IPS DF 19.7 (cell line): ENCODE measurements at regions not wholly inside any gene's neighbourhood (a gene's known extent, or its start where the extent isn't known, plus 50 kb on each side); places are given as distances from the start of the nearest gene placed in this dataset.

Experiments used
- DNase-seq: peaks from one replicate; pipeline ENCODE4 v3.0.0-alpha.2; 2013; ENCODE audit warnings: low read depth, low spot score

DNA sequence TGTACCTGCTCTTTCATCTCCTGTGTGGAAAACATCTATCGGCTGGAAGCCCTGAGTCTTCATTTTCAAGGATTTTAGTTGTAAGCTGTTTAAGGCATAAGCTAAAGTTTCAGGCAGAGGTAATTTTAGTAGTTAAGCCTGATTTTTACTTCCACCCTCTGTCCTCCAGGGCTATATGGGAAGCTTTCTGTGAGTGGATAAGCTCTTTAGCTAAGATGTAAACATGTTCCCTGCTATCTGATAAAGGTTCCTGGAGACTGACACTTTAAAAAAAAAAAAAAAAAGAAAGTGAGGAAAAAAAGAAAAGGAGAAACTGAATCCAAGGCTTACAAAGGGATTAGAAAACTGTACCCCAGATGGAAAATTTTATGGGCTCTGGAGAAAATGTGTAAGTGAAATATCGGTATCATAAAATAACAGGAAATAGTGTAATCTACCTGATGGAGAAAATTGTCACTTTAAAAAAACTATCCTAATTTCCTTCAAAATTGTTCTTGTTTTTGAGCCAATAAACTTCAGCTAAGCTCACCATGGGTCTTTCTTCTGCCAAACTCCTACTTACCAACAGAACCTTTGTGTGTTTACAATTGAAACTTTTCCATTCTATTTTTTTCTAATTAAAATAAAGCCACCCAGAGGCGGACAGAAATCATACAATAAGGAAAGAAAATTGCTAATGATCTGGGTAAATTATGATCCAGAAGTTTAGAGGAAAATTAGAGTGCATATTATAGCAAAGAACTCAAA, 180.5 kb downstream of the TGFB2 start:
- DNase-seq = no peak

DNA sequence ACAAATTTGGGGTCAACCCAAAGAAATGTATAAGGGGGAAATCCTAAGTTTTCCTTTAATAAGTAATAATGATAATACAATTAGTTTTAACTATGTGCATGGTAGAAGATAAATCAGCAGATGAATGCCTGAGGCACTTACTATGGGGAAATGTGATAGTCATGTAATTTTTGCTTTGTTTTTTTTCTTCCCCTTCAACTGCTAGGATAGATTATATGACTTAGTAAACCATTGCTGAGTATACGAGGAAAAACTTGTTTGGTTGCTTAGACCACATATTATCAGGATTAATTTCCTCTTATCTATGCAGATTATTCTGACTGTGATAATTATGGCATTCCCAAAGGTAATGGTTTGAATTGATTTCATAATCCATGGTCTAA, 181.1 kb downstream of the TGFB2 start:
- DNase-seq = no peak

DNA sequence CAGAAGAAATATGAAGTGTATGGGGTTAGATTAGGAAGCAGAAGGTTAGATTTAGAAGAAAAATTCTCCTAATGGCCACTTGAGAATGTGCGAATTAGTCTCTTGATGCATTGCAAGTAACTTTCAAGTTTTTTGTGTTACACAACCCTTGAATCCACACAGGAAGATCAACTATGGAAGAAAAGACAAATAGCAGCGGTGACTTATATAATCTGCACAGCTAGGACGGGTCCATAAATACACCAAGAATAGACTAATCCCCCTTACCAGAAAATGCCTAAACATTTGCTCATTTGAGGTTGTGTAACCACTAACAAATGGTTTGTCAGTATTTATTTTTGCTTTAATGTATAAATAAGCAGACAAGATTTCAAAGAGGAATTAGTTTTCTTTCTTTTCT, 182.6 kb downstream of the TGFB2 start:
- DNase-seq = no peak

DNA sequence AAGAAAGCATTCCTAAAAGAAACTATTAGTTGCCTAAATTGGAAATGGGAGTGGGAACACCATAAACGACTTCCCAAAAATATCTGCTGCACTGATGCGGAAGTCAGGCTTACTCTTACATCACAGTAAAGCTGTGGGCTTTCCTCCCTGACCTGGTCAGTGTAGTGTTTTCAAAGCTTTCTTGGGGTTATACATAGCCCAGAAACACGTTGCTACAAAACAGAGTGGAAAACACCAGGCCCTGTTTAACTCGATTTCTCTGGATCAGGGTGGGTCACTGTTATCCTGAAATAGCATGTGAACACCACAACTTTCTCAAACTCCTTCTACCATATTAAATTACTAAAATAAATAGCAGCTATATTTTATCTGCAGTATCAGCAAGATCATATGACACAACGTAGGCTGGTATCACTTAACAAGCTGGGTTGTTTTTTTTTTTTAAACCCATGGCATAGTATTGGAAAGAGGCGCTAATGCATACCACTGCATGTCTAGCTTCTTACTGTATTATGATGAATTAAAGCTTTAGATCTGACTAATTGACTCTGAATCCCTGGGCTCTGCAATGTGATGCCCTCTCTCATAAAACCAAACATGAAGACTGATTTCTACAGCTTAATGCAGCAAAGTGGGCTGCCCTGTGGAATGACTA, 184.6 kb downstream of the TGFB2 start:
- DNase-seq = no peak

DNA sequence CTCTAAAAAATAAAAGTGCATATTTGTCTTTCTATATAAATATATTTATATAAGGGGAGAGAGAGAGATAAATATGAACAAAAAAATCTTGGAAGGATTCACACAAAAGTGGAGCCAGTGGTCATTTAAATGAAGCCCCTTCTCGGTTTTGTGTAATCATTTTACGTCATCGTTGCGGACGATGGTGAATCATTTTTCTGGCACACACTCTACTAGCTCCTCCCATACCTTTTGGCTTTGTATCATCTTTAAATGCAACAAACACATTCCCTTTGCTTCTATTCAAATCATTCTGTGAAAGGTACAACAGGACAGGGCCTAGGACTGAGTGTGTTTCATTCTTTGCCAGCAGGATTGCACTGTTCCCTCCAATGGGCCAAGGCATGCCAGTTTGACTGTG, 186.8 kb downstream of the TGFB2 start:
- DNase-seq = no peak

DNA sequence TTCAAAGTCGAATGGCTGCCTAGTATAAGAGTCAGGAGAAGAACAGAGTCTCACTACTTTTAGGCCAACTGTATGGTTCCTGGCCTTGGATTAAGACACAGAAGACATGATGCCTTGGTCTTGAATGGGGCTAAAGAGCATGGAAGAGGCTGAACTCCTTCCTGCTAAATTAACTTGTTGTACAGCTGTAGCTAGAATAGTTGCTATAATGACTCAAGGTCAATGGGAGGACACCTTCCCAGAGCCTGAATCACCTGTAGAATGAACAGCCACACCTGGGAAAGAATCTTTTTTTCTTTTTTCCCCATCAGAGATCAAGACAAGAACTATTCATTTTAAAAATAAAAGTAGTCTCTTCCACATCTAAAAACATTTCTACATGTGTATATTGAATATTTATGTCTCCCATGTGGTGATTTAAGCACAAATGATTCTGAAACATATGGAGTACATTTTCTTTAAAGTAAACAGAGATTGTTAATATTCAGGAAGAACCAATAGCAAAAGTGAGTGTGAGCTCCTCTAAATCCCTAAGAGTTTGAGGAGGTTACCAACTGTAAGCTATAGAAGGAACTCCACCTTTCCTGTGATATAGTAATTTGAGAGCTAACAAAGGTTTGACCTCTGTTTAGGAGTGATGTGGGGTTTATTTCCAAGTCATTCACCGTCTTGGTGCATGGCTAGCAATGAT, 191.3 kb downstream of the TGFB2 start:
- DNase-seq = no peak

DNA sequence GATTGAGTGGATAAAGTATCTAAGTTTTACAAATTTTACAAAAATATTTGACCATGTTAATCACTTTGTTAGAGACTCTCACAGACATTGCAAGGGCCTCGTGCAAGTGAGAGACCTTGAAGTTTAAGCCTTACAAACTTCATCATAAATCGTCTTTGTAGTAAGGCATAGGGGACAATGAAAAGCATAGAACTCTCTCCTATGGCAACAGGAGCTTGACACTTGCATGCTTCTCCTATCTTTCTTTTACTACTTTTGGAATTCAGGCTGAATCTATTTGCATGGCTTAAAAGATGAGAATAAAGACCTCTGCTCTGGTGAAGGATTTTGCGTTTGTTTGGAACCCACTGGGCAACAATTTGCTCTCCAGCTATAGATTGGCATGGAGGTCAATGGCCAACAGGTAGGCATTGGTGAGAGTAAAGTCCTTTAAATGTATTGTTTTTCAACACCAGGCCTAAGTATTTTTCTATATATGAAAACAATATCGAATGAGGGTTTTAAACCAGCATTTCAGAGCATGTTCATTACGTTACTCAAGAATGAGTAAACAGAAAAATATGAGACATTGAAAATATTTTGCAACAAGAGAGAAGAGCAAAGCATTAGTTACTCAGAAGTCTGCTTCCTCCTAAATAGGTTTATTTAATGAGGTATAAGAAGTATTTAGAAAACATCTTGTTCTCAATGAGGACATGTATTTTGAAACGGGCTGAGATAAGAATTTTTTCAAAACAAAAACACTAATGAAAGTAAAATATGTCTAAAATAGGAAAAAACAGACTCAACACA, 192.2 kb downstream of the TGFB2 start:
- no peak for DNase-seq

DNA sequence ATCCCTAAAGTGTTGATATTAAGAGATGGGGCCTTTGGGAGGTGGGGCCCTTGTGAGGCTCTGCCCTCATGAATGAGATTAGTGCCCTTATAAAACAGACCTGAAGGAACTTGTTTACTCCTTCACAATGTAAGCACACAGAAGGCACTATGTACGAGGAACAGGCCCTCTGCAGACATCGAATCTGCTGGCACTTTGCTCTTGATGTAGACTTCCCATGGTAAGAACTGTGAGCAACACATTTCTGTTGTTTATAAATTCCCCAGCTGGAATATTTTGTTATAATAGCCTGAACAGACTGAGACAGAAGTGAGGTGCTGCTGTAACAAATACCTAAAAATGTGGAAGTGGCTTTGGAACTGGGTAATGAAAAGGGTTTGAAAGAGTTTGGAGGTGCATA, 193.2 kb downstream of the TGFB2 start:
- DNase-seq = no peak

DNA sequence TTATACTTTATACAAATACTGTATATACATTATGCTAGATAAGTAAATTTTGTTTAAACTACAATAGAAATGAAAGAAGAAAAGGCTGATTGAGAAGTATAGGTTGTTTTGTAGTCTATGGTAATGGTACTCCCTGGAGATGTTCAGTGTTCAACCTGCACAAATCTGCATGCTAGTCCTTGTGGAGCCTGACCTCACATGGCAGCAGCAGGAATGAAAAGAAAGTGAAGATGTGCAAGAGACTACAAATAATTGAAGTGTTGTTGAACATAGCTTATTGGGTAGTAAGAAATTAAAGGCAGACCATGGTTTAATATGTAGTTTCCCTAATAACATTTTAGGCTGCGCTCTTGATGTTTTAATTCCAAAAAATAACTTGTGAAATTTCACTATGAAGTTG, 201.2 kb downstream of the TGFB2 start:
- DNase-seq = no peak

DNA sequence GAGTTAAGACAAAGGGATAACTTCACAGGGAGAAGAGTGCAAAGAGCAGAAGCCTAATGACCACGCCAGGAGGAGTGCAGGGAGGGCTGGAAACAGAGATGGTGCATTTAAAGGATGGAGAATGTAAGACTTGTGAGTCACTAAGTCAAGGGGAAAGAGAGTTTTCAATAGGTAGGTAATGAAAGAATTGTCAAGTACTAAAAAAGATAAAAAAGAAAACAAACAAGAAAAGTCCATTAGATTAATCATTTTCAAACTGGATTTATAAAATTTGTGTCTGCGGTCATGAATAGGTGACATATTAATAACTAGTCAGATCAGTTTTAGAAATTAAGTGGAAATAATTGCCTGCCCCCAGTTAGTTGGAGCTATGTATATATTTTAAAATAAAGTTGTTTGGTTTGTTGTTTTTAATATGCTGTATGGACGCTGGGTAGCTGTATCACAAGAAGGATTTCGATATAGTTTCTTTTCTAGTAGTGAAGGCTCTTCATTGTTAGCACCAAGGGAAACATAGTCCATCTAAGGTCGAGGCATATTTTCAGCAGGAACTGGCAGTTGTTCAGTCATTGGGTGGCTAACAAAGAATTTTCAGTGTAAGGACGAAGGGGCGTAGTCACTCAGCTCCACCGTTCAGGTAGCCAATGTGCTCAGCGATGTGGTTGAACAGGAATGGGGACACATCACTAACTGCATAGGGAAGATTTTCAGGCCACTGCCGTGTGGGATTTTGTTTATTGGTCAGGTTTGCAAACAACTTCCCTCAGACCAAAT, 203.0 kb downstream of the TGFB2 start:
- DNase-seq = no peak

DNA sequence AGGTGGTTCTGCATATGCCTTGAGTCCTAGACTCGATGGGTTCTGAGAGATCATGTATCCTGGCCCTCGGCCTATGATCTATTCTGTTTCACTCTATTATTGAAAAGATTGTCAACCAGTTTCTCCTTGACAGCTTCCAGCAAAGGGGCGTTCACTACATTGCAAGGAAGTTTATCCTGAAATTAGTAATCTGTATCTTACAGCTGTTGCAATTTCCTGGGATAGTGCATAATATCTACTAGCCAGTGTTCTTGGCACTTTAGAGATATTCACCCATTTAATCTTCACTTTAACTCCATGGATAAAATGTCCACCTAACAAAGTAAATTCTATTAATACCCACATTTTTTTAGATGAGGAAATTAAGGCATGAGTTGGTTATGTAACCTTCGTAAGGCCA, 203.6 kb downstream of the TGFB2 start:
- DNase-seq = no peak

DNA sequence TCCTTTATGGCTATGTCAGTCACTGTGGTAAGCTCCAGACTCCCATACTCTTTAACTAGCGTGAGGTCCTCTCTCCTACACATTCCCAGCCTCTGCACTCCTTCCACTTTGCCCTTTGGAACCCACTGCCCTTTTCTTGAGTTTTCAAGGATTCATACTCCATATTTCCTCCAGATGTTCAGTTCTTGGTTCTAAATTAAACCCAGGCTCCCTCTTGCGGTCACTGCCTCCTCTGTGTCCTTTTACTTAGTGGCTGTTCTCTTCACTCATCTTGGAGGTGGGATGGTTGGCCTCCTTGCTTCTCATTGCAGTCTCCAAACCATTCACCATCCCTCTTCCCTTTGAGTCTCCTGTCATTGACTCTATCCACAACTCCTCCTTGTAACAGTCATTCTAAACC, 208.1 kb downstream of the TGFB2 start:
- DNase-seq = no peak

DNA sequence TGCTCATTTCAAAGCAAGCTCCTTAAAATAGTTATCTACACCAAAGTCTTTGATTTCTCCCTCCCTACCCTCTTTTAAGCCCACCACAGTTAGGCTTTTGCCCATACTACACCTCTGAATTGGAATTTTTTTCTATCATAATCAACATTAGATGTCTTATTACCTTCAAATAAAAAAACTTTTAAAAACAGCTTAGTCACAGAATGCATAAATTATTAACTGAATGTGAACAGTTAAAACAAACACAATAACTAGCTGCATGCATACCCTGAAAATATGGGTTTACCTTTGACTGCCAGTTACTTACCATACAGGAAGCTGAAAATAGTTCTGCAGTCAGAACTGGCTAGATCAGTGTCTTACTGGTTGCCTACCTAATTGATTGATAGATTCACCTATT, 210.9 kb downstream of the TGFB2 start:
- DNase-seq = no peak

DNA sequence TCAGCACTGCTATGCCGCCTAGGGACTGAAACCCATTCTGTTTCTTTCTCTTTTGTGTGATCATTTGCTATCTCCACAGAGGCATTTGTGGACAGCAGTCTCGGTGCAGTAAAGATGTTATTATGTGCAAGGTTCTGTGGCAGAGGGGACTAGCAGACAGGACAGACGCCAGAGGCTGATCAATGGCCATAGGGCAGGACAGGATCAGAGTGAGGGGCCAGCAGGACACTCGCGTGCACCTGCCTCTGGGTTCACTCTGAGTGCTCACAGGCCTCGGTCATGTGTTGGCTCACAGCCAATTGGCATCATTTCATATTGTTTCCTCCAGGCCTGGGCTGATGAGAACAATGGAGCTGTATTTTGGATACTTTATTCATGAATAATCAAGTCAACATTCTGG, 212.6 kb downstream of the TGFB2 start:
- DNase-seq = no peak

DNA sequence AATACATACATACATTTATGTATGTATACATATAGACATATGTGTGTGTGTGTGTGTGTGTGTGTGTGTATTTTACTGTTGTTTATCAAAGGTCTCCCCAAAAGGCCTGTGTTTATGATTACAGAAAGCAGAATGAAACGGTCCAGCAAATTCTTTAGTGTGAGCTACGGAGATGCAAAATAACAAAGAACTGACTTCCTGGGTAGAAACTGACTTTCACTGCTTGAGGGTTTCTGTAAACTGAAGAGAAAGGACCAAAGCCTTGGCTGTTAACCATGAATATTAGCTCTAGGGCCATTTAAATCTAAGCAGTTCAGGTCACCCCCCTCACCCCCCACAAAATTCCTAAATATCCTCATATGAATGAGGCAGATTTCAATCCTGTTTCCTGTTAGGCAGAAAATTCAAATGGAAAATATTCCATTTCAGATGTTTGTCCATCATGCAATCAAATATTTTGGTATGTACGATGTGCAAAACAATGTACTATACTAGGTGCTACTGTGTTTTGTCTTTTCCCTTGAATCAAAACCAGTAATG, 213.2 kb downstream of the TGFB2 start:
- DNase-seq = no peak

DNA sequence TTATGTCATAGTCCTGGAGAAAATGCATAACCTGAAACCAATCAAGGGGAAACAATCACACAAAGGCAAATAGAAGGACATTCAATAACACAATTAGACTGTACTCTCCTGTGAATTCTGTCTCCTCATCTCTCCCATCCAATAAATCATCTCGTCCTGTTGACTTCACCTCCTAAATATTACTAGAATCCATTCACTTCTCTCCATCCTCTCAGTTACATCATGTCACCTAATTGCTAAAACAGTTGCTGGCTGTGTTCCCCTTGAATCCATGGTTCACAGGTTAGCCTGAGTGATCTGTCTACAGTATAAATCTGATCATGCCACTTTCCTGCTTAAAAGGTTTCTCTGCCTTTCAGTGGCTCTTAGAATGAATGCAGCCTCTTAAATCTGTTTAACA, 220.2 kb downstream of the TGFB2 start:
- DNase-seq = no peak

DNA sequence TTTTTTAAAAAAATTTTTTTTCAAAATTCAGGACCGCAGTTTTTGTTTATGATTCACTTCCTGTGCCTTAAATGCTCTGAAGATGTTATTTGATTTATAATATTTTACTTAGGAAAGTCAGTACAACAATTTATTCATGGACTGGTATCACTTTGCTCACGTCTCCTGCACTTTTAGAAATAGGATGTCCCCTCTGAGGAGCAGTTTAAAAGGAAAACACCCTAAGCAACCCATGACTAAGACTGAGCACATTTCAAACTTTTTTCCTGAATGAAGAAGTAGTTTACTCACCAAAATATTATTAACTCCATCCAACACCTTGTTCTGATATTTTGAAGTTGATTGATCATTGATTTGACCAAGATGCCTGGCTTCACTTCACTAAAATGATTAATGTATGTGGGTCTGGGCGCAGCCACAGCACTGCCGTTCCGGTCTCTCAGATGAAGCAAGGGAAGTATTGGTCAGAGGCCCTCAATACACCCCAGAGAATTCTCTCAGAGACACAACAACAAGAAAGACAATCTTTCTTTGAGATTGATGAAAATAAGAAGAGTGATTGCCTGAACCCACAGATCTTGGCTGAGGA, 223.9 kb downstream of the TGFB2 start:
- DNase-seq = no peak

DNA sequence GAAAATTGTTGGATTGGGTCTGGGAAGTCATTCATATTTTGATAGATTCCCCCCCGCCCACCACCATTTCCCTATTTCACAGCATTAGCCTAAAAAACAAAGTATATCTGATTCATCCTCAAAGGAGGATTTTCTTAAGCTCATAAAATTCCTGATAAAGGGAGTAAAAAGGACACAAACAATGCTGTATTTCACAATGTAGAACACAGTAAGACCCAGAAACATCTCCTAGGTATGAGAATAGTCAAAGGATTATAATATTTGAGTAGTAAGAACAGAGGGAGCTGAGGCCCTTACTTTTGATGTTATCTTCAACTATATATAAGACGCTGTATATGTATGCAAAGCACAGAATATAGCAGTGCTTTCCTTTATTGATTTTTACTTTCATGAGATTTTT, 225.3 kb downstream of the TGFB2 start:
- DNase-seq = no peak

DNA sequence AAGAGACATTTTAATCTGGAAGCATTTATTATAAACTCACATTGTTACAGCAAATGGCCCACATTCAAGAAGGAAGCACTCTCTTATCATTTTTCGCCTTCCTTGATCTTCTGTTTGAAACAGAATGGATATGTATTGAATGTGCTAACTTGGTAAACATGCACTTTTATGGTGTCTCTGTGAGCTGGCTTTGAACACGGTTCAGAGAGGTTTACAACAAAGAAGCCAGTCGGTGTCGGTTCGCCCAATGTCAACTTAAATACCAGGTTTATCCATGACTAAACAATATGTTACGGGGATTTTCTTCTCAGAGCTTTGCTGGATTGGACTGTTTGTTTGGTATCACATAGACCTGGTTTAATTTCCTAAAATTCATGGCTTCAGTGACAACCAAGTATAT, 226.4 kb downstream of the TGFB2 start:
- DNase-seq = no peak

DNA sequence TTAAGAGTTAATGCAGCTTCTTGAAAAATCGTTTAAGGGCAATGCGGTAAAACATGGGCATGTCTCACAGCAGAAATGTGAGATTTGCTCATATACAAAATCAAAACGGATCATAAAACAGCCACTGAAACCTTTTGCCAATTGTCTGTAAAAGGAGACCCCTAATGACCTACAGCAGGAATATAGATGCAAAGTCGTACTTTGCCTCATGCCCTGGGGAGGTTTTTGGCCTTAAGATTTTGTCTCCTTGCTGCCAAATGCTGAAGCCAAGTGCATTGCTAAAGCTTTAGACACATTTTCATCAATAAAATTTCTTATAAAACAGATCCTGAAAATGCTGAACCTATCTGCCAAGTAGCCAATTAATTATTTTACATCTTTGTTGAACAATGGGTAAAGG, 226.9 kb downstream of the TGFB2 start:
- DNase-seq = no peak

DNA sequence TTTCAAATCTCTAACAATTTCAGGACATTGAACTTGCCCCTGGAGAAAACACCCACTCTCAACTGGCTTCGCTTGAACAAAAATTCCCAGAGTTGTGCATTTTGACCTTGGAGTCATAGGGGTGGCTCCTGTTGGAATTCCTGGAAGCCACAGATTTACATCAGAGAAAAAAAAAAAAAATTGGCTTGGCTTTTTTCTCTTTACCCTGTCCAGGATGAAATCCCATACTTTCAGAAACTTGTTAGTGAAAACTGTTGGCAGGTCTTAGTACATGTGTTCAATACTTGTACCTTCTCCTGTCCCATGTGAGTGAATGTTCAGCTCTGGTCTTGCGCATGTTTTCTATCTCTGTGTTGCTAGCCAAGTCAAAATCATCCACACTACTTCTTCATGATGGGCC, 228.8 kb downstream of the TGFB2 start:
- DNase-seq = no peak
